ENCODE measurements at regions not wholly inside any gene's neighbourhood (a gene's known extent, or its start where the extent isn't known, plus 50 kb on each side); places are given as distances from the start of the nearest gene placed in this dataset.
A peak's percentile ranks its signal among the peaks of the same experiment; 100 is the strongest.

DNA sequence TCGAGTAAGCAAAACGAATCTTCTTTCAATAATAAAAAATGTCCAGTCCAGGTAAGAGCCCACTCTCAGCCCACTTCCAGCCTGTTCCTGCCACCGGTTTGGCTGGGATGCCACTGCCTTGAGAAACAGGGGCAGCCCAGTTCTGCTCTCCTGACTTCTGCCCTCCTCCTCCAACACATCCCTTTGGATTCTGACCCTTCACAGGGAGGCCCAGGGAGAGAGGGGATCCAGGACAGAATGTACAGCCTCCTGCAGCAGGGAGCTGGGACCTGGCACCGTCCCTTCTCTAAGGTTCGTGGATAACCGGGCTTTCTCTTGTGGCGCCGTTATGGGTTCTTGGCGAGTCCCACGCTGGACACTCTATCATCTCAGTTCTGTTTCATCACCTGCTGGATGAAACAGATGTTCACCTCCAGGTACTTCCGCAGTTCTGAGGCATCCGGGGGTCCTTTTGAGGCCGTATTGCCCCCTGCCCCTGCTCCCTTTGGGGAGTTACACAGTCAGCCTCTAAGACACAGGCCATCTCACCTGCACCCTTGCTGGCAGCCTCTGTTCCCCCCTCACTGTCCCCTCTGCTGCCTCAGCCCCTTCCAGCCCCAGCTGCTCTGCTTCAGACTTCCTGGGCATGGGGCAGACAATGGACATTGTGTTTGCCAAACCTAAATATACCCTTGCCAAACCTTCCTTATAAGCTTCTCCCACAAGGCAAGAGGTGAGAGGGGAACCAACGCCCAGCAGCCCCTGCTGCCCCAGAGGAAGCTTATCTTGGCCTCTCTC lies 203.8 kb upstream of the ZMIZ1 start:
- Histone ChIP-seq H3K4me1 (ENCODE audit: insufficient read depth, low read length) (peaks cover 9% of the 10 kb centered on the region), H3K4me3 (ENCODE audit: low read length) (no peak overlapping the region), H3K27ac (ENCODE audit: low read length) (no peak overlapping the region), H2AFZ (ENCODE audit: low read length) (no peak overlapping the region), H3K9me3 (ENCODE audit: low read length) (no peaks in the 10 kb centered on the region), H4K20me1 (ENCODE audit: low read length) (no peaks in the 10 kb centered on the region), H3K79me2 (ENCODE audit: low read length) (no peaks in the 10 kb centered on the region), H3K9ac (ENCODE audit: low read length) (no peak overlapping the region), H3F3A (ENCODE audit: low read length, unreplicated experiment) (no peaks in the 10 kb centered on the region), H3K36me3 (ENCODE audit: low read depth, low read length) (no peaks in the 10 kb centered on the region), H3K4me2 (ENCODE audit: low read length) (no peak overlapping the region), H3K9me2 (replicated peaks; ENCODE audit: low read length) (no peaks in the 10 kb centered on the region), H3K27me3 (ENCODE audit: low read length) (no peaks in the 10 kb centered on the region)
- DNase-seq (no peak), ATAC-seq (peak; percentile 6; the same call in 1 of the 2 replicates)
- POLR2A ChIA-PET (ENCODE audit: unreplicated experiment): no interaction called here
- CTCF ChIA-PET: interaction anchor here (0.6 kb wide), 1 partner anchor 187 kb away, joined by 3 read pairs; no protein-coding TSS in a partner anchor
- intact Hi-C loops (cut with micrococcal nuclease): no loop called here
- TF ChIP-seq EZH2phosphoT487 (IDR thresholded peaks at IDR 0.05; ENCODE audit: borderline replicate concordance, low read length): no peak
- TF ChIP-seq, protein P1, sequence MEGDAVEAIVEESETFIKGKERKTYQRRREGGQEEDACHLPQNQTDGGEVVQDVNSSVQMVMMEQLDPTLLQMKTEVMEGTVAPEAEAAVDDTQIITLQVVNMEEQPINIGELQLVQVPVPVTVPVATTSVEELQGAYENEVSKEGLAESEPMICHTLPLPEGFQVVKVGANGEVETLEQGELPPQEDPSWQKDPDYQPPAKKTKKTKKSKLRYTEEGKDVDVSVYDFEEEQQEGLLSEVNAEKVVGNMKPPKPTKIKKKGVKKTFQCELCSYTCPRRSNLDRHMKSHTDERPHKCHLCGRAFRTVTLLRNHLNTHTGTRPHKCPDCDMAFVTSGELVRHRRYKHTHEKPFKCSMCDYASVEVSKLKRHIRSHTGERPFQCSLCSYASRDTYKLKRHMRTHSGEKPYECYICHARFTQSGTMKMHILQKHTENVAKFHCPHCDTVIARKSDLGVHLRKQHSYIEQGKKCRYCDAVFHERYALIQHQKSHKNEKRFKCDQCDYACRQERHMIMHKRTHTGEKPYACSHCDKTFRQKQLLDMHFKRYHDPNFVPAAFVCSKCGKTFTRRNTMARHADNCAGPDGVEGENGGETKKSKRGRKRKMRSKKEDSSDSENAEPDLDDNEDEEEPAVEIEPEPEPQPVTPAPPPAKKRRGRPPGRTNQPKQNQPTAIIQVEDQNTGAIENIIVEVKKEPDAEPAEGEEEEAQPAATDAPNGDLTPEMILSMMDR (conservative IDR thresholded peaks at IDR 0.05; ENCODE audit: low read depth, low read length): no peak
- TF ChIP-seq EZH2 (IDR thresholded peaks at IDR 0.05; ENCODE audit: low read length, unreplicated experiment): no peak
- BruUV-seq (replicated peaks): no TSS peak

DNA sequence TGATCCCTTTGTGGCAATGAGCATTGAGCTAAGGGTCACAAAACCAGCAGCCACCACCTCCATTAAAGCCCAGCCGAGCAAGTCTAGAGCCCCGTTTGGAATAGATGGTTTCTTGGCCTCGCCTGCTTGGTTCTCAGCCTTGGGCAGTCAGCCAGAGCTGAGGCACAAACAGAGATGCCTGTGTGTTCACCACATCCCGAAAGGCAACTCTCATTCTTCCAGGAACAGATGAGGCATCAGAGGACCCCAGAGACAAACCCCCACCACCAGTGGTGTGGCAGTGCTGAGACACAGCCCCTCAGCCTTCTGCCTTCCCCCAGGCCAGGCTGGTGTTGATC lies 203.3 kb upstream of the ZMIZ1 start:
- H3F3A ChIP-seq (ENCODE audit: low read length, unreplicated experiment): no peaks in the 10 kb centered on the region
- BruUV-seq (replicated peaks): no TSS peak
- no peaks in the 10 kb centered on the region for H3K27me3 ChIP-seq (ENCODE audit: low read length)
- ChIA-PET POLR2A (ENCODE audit: unreplicated experiment) (no interaction called here), CTCF (no interaction called here)
- H4K20me1 ChIP-seq (ENCODE audit: low read length): no peaks in the 10 kb centered on the region
- H3K4me2 ChIP-seq (ENCODE audit: low read length): no peak overlapping the region
- H3K36me3 ChIP-seq (ENCODE audit: low read depth, low read length): no peaks in the 10 kb centered on the region
- no peak overlapping the region for H3K9ac ChIP-seq (ENCODE audit: low read length)
- no peak overlapping the region for H2AFZ ChIP-seq (ENCODE audit: low read length)
- ATAC-seq: no peak
- no peaks in the 10 kb centered on the region for H3K79me2 ChIP-seq (ENCODE audit: low read length)
- H3K27ac ChIP-seq (ENCODE audit: low read length): no peak overlapping the region
- no peaks in the 10 kb centered on the region for H3K9me3 ChIP-seq (ENCODE audit: low read length)
- H3K4me1 ChIP-seq (ENCODE audit: insufficient read depth, low read length): peaks cover 9% of the 10 kb centered on the region
- H3K4me3 ChIP-seq (ENCODE audit: low read length): no peak overlapping the region
- intact Hi-C loops (cut with micrococcal nuclease): no loop called here
- TF ChIP-seq, protein P1 (conservative IDR thresholded peaks at IDR 0.05; ENCODE audit: low read depth, low read length): no peak
- no peak for TF ChIP-seq EZH2 (IDR thresholded peaks at IDR 0.05; ENCODE audit: low read length, unreplicated experiment)
- TF ChIP-seq EZH2phosphoT487 (IDR thresholded peaks at IDR 0.05; ENCODE audit: borderline replicate concordance, low read length): no peak
- no peak for DNase-seq
- no peaks in the 10 kb centered on the region for H3K9me2 ChIP-seq (replicated peaks; ENCODE audit: low read length)

DNA sequence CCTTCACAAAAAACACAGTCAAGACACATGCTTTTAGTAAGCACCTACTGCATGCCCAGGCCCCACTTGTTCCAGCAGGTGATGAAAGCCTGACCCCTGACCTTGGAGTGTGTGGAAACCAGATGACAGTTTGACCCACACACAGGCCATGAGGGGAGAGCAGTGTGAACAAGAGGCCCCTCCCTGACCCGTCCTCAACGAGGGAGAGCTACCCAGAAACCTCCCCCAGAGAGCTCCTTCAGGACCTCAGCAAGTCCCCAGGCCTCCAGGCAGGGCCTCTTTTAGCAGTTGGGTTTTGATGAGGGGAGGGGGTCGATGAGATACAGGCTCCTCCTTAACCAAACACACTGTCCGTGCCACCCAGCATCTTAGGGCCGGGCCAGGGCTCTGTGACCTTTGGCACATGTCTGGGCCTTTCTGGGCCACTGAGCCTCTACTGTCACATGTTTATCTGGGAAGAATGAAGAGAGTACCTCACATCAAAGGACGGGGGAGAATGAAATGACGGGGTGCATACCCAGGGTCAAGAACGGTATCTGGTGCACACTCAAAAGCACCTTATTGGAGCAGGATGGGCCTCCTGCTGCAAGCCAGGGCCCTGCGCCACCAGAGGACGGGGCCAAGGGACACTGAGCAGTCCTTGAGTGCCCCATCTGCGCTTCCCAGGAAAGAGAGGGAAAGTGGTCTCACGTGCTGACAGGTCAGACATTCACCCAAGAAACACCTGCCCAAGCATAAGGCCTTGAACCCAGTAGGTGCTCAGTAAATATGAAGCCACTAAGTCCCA lies 202.6 kb upstream of the ZMIZ1 start:
- DNase-seq (no peak), ATAC-seq (no peak)
- H3K9ac ChIP-seq (ENCODE audit: low read length): no peak overlapping the region
- no peaks in the 10 kb centered on the region; the same call in 1 of the 2 replicates for H3K9me2 ChIP-seq (replicated peaks; ENCODE audit: low read length)
- no peak overlapping the region for H3K27ac ChIP-seq (ENCODE audit: low read length)
- H3K27me3 ChIP-seq (ENCODE audit: low read length): no peaks in the 10 kb centered on the region
- no TSS peak for BruUV-seq (replicated peaks)
- no peak overlapping the region for H3K4me2 ChIP-seq (ENCODE audit: low read length)
- TF ChIP-seq EZH2 (IDR thresholded peaks at IDR 0.05; ENCODE audit: low read length, unreplicated experiment): no peak
- TF ChIP-seq EZH2phosphoT487 (IDR thresholded peaks at IDR 0.05; ENCODE audit: borderline replicate concordance, low read length): no peak
- TF ChIP-seq, protein P1 (conservative IDR thresholded peaks at IDR 0.05; ENCODE audit: low read depth, low read length): no peak
- CTCF ChIA-PET: no interaction called here
- H3K9me3 ChIP-seq (ENCODE audit: low read length): no peaks in the 10 kb centered on the region
- H3K79me2 ChIP-seq (ENCODE audit: low read length): no peaks in the 10 kb centered on the region
- no peaks in the 10 kb centered on the region for H4K20me1 ChIP-seq (ENCODE audit: low read length)
- H3K4me3 ChIP-seq (ENCODE audit: low read length): no peak overlapping the region
- no peaks in the 10 kb centered on the region for H3F3A ChIP-seq (ENCODE audit: low read length, unreplicated experiment)
- H2AFZ ChIP-seq (ENCODE audit: low read length): no peak overlapping the region
- POLR2A ChIA-PET (ENCODE audit: unreplicated experiment): no interaction called here
- H3K4me1 ChIP-seq (ENCODE audit: insufficient read depth, low read length): peaks cover 9% of the 10 kb centered on the region
- intact Hi-C loops (cut with micrococcal nuclease): no loop called here
- no peaks in the 10 kb centered on the region for H3K36me3 ChIP-seq (ENCODE audit: low read depth, low read length)

Data from PC-3 (cell line).